K562 (cell line): ENCODE measurements at regions not wholly inside any gene's neighbourhood (a gene's known extent, or its start where the extent isn't known, plus 50 kb on each side); places are given as distances from the start of the nearest gene placed in this dataset.

ENCODE experiments used
- ATAC-seq: fragments of 200-7000 bp; cut with Tn5 transposase; 3 replicates; pipeline ENCODE4 v1.9.1; 2020; ENCODE audit warnings: moderate library complexity
- BruUV-seq: library from RNA; stranded (reverse); fragments of 400-500 nt; replicated peaks from 2 replicates; lab custom pipeline; 2021; lab: Mats Ljungman, UMichigan
- CTCF ChIA-PET: fragments of 300-600 bp; formaldehyde crosslinking; extraction: SDS; loops from one replicate; lab custom pipeline; 2021; ENCODE audit warnings: low intra/inter-chr PET ratio; lab: Yijun Ruan, JAX
- POLR2A ChIA-PET: fragments of 300-600, 350-650 bp; sonication (Branson Sonifier 250); formaldehyde crosslinking; extraction: SDS; loops from one replicate; lab custom pipeline; 2021; ENCODE audit warnings: antibody characterized with exemption, inconsistent platforms; lab: Yijun Ruan, JAX
- DNase-seq, 4 experiments: peaks; one replicate each; pipeline versions ENCODE4 v3.0.0 to v3.0.0-alpha.2; 2011 to 2018; ENCODE audit warnings: low spot score in 3 of 4, mixed read lengths in 3 of 4; ENCODE audit errors: extremely low read depth in 1 of 4
- FAIRE-seq: peaks from 2 replicates; lab custom pipeline; 2011; peaks lifted over from hg19 to GRCh38; lab: Jason Lieb, UNC
- H2AFZ ChIP-seq: 2 replicates; pipeline ENCODE4 v1.6.0; 2011; ENCODE audit warnings: low read depth, low read length, control low read depth, inconsistent platforms
- H3K27ac ChIP-seq: fragments of 200-600 bp; 3 replicates; pipeline ENCODE4 v1.8.0; 2011; ENCODE audit warnings: low read depth, mild to moderate bottlenecking, control low read depth, inconsistent platforms, low read length, moderate library complexity, mixed read lengths; ENCODE audit errors: extremely low read depth
- H3K27me3 ChIP-seq, 2 experiments: fragments of 300-600 bp in 1 of 2; 2 replicates in 1 of 2; 3 replicates in 1 of 2; pipeline versions ENCODE4 v1.6.0 to v1.8.0; 2011; ENCODE audit warnings: inconsistent platforms in 2 of 2, low read length in 2 of 2, mild to moderate bottlenecking in 1 of 2, mixed read lengths in 1 of 2, moderate library complexity in 1 of 2; ENCODE audit not compliant: control insufficient read depth in 2 of 2, insufficient read depth in 2 of 2
- H3K36me3 ChIP-seq: fragments of 300-600 bp; 3 replicates; pipeline ENCODE4 v1.8.0; 2011; ENCODE audit warnings: mild to moderate bottlenecking, low read length, inconsistent platforms; ENCODE audit not compliant: control insufficient read depth, insufficient read depth
- H3K4me1 ChIP-seq, 2 experiments: fragments of 200-600 bp in 1 of 2; replicated peaks in 1 of 2; 2 replicates in 1 of 2; 3 replicates in 1 of 2; pipeline versions ENCODE4 v1.5.1 to v1.8.0; 2011; ENCODE audit warnings: inconsistent platforms in 2 of 2, low read length in 2 of 2, mild to moderate bottlenecking in 1 of 2, mixed read lengths in 1 of 2, moderate library complexity in 1 of 2; ENCODE audit not compliant: control insufficient read depth in 2 of 2, insufficient read depth in 2 of 2
- H3K4me2 ChIP-seq: 2 replicates; pipeline ENCODE4 v1.6.1; 2011; ENCODE audit warnings: low read length, control low read depth, inconsistent platforms, mixed read lengths; ENCODE audit not compliant: insufficient read depth
- H3K4me3 ChIP-seq: fragments of 200-600 bp; sonication (generic), shearing (Covaris generic); 2 replicates; pipeline ENCODE4 v1.5.1; 2016; ENCODE audit warnings: control low read depth, inconsistent platforms
- H3K79me2 ChIP-seq: fragments of 200-600 bp; 3 replicates; pipeline ENCODE4 v1.8.0; 2011; ENCODE audit warnings: low read length, inconsistent platforms; ENCODE audit not compliant: control insufficient read depth, insufficient read depth
- H3K9ac ChIP-seq, 2 experiments: 2 replicates each; pipeline versions ENCODE4 v1.6.0 to v1.6.1; 2011; ENCODE audit warnings: low read depth in 2 of 2, low read length in 2 of 2, control low read depth in 1 of 2, inconsistent platforms in 1 of 2, mild to moderate bottlenecking in 1 of 2, mixed read lengths in 1 of 2; ENCODE audit not compliant: insufficient read depth in 1 of 2
- H3K9me1 ChIP-seq: one replicate; pipeline ENCODE4 v1.6.0; 2011; ENCODE audit warnings: inconsistent platforms, mild to moderate bottlenecking, low read length, moderate library complexity; ENCODE audit not compliant: control insufficient read depth, insufficient read depth
- H3K9me3 ChIP-seq: replicated peaks from 2 replicates; pipeline ENCODE4 v1.5.1; 2011; ENCODE audit warnings: low read depth, low read length, inconsistent platforms; ENCODE audit not compliant: control insufficient read depth, insufficient read depth
- H4K20me1 ChIP-seq: replicated peaks from 2 replicates; pipeline ENCODE4 v1.6.1; 2011; ENCODE audit warnings: low read length, inconsistent platforms, mixed read lengths; ENCODE audit not compliant: control insufficient read depth, insufficient read depth
- EWSR1 ChIP-seq: fragments of 450-650 bp; IDR thresholded peaks from 2 replicates; pipeline ENCODE4 v1.6.1; 2018; ENCODE audit warnings: borderline replicate concordance, mild to moderate bottlenecking, low read depth, moderate library complexity; ENCODE audit not compliant: partially characterized antibody
- GATAD2B ChIP-seq: fragments of 450-650 bp; IDR thresholded peaks from 2 replicates; pipeline ENCODE4 v1.6.1; 2017; ENCODE audit warnings: mild to moderate bottlenecking, borderline replicate concordance
- MTA1 ChIP-seq: fragments of 450-650 bp; IDR thresholded peaks from 2 replicates; pipeline ENCODE4 v1.6.1; 2017; ENCODE audit warnings: borderline replicate concordance
- POLR2G ChIP-seq: fragments of 200-400 bp; formaldehyde crosslinking; IDR thresholded peaks from 2 replicates; pipeline ENCODE4 v1.6.1; 2017; ENCODE audit warnings: low read depth, mild to moderate bottlenecking, antibody characterized with exemption, low read length, moderate library complexity
- ZNF124 ChIP-seq: sonication (generic); formaldehyde crosslinking; IDR thresholded peaks from 2 replicates; pipeline ENCODE4 v1.8.1; 2022; ENCODE audit warnings: missing genetic modification reagents
- ZNF407 ChIP-seq: fragments of 450-650 bp; IDR thresholded peaks from 2 replicates; pipeline ENCODE4 v1.6.1; 2016; ENCODE audit warnings: low read depth
- WGBS: fragments of 100-300 bp; shearing (Covaris generic); methylation state at CpG from one replicate; pipeline ENCODE4 v1.1.6; 2016; ENCODE audit warnings: low coverage, mixed read lengths; ENCODE audit not compliant: insufficient coverage; ENCODE audit errors: missing lambda C conversion rate; 5-methylcytosine and 5-hydroxymethylcytosine counted together
- in situ Hi-C: fragments of 300-500 bp; cut with MboI; formaldehyde crosslinking; loops from 4 replicates; pipeline ENCODE4 v1.15.0; 2018; ENCODE audit warnings: inconsistent platforms, mixed read lengths
- intact Hi-C: fragments of 100-400 bp; cut with micrococcal nuclease; formaldehyde crosslinking; loops from 2 replicates; pipeline ENCODE4 v1.14.2; 2022
- TF ChIP-seq, protein P1 (sequence below): sonication (generic); formaldehyde crosslinking; IDR thresholded peaks from 2 replicates; pipeline ENCODE4 v1.8.0; 2022; ENCODE audit warnings: missing genetic modification reagents, mild to moderate bottlenecking, moderate library complexity, borderline replicate concordance
- TF ChIP-seq, protein P2 (sequence below): fragments of 250-450 bp; sonication (Bioruptor Pico); IDR thresholded peaks from 2 replicates; pipeline ENCODE4 v1.8.0; 2021; ENCODE audit warnings: mild to moderate bottlenecking, moderate library complexity

DNA sequence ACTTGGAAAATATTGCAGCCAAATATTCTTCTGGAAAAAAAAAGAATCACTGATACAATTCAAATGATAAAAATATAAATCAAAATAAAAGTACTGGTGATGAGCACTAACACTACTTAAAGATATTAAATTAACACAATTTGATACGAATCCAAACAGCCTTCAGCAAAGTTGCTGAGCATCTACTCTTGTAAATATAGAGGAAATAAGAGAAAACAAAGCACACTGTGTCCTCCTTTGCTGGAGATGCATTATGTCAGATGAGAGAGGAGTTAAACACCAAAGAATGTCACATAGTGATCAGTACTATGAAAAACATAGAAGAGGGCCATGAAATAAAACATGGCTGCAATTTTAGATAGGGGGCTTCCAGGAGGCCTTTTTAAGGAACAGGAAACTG, 177.4 kb upstream of the RNPC3 start (continued):
- no peak for TF ChIP-seq ZNF407

DNA sequence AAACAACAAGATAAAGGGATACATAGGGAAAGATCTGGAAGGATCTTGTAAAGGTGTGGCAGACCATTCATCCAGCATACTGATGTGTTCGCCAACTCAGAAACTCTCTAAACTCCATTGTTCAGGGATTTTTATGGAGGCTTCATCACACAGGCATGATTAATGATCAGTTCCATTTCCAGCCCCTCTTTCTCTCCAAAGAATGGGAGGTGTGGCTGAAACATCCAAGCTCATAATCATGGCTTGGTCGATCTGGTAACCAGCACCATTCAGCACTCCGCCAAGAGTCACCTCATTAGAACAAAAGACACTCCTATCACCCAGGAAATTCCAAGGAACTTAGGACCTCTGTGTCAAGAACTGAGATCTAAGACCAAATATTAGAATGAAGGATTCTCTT, 180.6 kb upstream of the RNPC3 start:
- in situ Hi-C loops = no loop called here
- Histone ChIP-seq H2AFZ (no peak overlapping the region), H3K4me3 (no peak overlapping the region), H3K4me1 (no peaks in the 10 kb centered on the region), H3K27me3 (no peaks in the 10 kb centered on the region), H3K36me3 (no peaks in the 10 kb centered on the region), H3K4me2 (no peak overlapping the region), H3K9me3 (no peaks in the 10 kb centered on the region), H3K9ac (no peak overlapping the region), H3K27ac (no peak overlapping the region), H4K20me1 (no peaks in the 10 kb centered on the region), H3K79me2 (no peaks in the 10 kb centered on the region), H3K9me1 (no peaks in the 10 kb centered on the region)
- ATAC-seq (no peak), DNase-seq (no peak), FAIRE-seq (no peak)
- WGBS = 2% methylated on average over 3 of the region's 3 CpGs
- ChIA-PET POLR2A (interaction anchor here (1.5 kb wide), 1 partner anchor 9 kb away, joined by 3 read pairs; no protein-coding TSS in a partner anchor), CTCF (no interaction called here)
- BruUV-seq = no TSS peak
- intact Hi-C loops = no loop called here
- TF ChIP-seq GATAD2B = no peak
- TF ChIP-seq, protein P1, sequence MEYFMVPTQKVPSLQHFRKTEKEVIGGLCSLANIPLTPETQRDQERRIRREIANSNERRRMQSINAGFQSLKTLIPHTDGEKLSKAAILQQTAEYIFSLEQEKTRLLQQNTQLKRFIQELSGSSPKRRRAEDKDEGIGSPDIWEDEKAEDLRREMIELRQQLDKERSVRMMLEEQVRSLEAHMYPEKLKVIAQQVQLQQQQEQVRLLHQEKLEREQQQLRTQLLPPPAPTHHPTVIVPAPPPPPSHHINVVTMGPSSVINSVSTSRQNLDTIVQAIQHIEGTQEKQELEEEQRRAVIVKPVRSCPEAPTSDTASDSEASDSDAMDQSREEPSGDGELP = no peak
- TF ChIP-seq POLR2G = no peak
- TF ChIP-seq MTA1 = no peak
- TF ChIP-seq, protein P2, sequence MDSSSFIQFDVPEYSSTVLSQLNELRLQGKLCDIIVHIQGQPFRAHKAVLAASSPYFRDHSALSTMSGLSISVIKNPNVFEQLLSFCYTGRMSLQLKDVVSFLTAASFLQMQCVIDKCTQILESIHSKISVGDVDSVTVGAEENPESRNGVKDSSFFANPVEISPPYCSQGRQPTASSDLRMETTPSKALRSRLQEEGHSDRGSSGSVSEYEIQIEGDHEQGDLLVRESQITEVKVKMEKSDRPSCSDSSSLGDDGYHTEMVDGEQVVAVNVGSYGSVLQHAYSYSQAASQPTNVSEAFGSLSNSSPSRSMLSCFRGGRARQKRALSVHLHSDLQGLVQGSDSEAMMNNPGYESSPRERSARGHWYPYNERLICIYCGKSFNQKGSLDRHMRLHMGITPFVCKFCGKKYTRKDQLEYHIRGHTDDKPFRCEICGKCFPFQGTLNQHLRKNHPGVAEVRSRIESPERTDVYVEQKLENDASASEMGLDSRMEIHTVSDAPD (CRISPR knock-in tag) = no peak
- TF ChIP-seq EWSR1 = no peak
- no peak for TF ChIP-seq ZNF124 (CRISPR knock-in tag)
